C4-2B (cell line): ENCODE measurements at regions not wholly inside any gene's neighbourhood (a gene's known extent, or its start where the extent isn't known, plus 50 kb on each side); places are given as distances from the start of the nearest gene placed in this dataset.

ENCODE experiments used
- H3K27ac ChIP-seq: fragments of 450-650 bp; 2 replicates; pipeline ENCODE4 v1.5.1; 2017
- CTCF ChIP-seq: fragments of 450-650 bp; conservative IDR thresholded peaks from 2 replicates; pipeline ENCODE4 v1.5.1; 2017; ENCODE audit warnings: mild to moderate bottlenecking
- ZFX ChIP-seq: fragments of 450-650 bp; IDR thresholded peaks from 2 replicates; pipeline ENCODE4 v1.6.1; 2017

DNA sequence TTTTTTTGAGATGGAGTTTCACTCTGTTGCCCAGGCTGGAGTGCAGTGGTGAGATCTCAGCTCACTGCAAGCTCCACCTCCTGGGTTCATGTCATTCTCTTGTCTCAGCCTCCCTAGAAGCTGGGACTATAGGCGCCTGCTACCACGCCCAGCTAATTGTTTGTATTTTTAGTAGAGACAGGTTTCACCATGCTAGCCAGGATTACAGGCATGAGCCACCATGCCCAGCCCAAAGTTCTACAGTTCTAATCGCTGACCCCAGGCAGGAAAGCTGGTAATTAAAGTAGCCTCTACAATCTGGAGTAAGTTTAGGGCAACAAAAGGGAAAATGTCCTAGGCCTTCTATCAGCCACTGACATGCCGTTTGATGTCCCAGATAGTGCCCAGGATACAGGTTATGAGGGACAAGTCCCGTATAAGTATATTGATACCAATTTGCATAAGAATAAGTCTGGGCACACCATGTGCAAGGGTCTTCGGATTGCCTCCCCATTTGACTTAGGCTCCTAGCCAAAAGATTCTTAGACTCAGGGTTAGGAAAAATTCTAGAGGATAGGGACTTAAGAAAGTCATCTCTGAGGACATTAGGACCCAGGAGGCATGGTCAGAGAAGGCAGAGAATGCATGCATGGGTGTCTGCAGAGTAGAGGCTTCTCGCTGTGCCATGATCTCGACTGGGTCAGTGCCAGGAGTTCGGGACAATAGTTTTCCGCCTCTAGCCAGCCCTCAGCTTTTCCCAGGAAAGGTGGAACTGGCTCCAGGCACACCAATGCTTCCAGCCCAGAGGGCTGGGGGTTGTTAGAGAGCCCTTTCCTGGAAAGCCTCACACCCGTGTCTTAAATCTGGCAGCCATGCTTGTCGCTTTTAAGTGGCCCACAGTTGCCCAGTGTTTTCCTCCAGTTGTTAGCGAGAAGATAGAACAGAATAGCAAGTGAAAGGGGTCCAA lies 1111.1 kb downstream of the TAF11L14 start:
- TF ChIP-seq ZFX (no peak), CTCF (no peak)
- H3K27ac ChIP-seq = peak overlapping the region; percentile 27

DNA sequence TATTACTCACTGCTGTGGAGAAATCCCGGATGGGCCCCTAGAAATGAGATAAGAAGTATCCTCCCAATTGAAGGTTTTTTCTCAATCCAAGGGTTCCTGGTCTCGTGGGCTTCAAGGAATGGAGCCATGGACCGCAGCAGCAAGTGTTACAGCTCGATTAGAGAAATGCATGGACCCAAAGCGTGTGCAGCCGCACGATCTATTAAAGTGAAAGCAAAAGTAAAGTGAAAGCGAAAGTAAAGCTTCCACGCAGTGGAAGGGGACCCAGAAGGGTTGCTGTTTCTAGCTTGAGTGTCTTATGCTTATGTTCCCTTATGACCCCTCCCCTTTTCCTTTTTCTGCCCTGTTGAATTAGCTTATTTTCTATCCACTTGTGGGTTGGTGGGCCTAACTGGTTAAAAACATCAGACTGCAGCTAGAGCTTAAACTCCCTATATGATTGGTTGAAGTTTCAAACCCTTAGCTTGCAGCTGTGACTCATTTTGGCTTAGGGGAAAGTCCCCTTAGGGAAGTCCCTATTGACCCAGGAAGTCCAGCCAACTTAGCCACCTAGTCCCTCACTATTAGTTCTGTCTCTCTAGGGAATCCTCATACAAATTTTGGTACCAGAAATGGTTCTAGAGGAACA lies 1111.8 kb downstream of the TAF11L14 start:
- peak overlapping the region; percentile 27 for H3K27ac ChIP-seq
- no peak for TF ChIP-seq ZFX
- TF ChIP-seq CTCF = no peak

GRCh38 chr5:18749763-18750162 lies 1115.5 kb downstream of the TAF11L14 start:
- TF ChIP-seq ZFX (no peak), CTCF (no peak)
- H3K27ac ChIP-seq = no peak overlapping the region

DNA sequence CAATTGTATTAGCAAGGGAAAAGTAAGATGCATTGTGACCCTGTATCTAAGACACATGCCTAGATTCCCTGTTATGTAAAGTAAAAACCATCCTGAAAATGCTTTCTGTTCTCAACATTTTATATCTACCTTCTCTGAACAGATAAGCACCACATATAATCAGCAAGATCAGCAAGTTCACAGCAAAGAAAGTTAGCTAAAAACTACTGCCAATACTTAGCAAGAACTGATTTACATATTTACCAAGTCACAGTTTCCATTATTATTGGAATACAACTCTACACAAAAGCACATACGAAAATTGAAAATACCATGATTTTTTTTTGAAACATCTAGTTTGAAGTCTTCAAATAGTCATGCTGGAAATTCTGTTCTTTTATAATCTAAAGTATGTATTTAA lies 1118.1 kb downstream of the TAF11L14 start:
- no peak for TF ChIP-seq CTCF
- TF ChIP-seq ZFX = no peak
- H3K27ac ChIP-seq = no peak overlapping the region

GRCh38 chr5:18754201-18754600 lies 1119.9 kb downstream of the TAF11L14 start:
- TF ChIP-seq ZFX (no peak), CTCF (no peak)
- H3K27ac ChIP-seq = no peak overlapping the region

GRCh38 chr5:18761801-18762200 lies 1127.5 kb downstream of the TAF11L14 start:
- TF ChIP-seq ZFX = no peak
- TF ChIP-seq CTCF = no peak
- H3K27ac ChIP-seq = no peak overlapping the region

DNA sequence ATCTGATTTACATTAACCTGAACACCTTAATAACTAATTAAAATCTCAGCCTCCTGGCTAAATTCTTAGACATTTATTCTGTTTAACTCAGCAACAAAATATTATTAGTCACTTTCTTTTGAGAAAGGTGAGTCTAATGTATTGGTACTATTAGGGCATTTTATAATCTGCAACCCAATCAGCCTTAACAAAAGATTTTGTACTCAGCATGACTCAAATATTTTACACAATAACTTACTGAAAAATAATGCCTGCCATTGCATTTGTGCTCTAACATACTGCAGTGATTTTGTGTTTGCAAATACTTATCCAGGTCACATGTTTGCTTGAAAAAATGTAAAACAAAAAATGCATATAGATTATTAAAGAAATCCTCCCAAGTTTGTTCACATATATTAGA lies 1129.9 kb downstream of the TAF11L14 start:
- no peak overlapping the region for H3K27ac ChIP-seq
- TF ChIP-seq ZFX = no peak
- TF ChIP-seq CTCF = no peak
